Liver (tissue), 8 donors: ENCODE measurements at regions not wholly inside any gene's neighbourhood (a gene's known extent, or its start where the extent isn't known, plus 50 kb on each side); places are given as distances from the start of the nearest gene placed in this dataset.

ENCODE experiments used
- DNase-seq: peaks from one replicate; pipeline ENCODE4 v3.0.0-alpha.2; 2017; ENCODE audit warnings: low spot score
- H3K27ac ChIP-seq, 2 donors: one replicate each; pipeline ENCODE4 v1.7.0; 2013; ENCODE audit warnings: inconsistent platforms in 2 of 2, low read length in 2 of 2, control low read depth in 1 of 2, low read depth in 1 of 2, mild to moderate bottlenecking in 1 of 2
- H3K27me3 ChIP-seq, 4 donors: one replicate each; pipeline versions ENCODE4 v1.6.1 to v1.7.0; 2013; ENCODE audit warnings: low read length in 3 of 4, inconsistent platforms in 1 of 4, mild to moderate bottlenecking in 1 of 4, moderate library complexity in 1 of 4; ENCODE audit not compliant: control insufficient read depth in 4 of 4, insufficient read depth in 4 of 4
- H3K36me3 ChIP-seq, 4 donors: one replicate each; pipeline versions ENCODE4 v1.6.1 to v1.7.0; 2013; ENCODE audit warnings: low read length in 3 of 4, mild to moderate bottlenecking in 3 of 4, low read depth in 1 of 4, moderate library complexity in 1 of 4; ENCODE audit not compliant: control insufficient read depth in 4 of 4, insufficient read depth in 3 of 4
- H3K4me1 ChIP-seq, 4 donors: one replicate each; pipeline versions ENCODE4 v1.6.1 to v1.7.0; 2013; ENCODE audit warnings: low read length in 3 of 4, mild to moderate bottlenecking in 3 of 4, moderate library complexity in 1 of 4; ENCODE audit not compliant: control insufficient read depth in 4 of 4, insufficient read depth in 4 of 4
- H3K4me3 ChIP-seq, 3 donors: one replicate each; pipeline versions ENCODE4 v1.6.1 to v1.7.0; 2013; ENCODE audit warnings: low read length in 3 of 3, control low read depth in 1 of 3, low read depth in 1 of 3, mild to moderate bottlenecking in 1 of 3
- H3K9ac ChIP-seq, 2 donors: one replicate each; pipeline ENCODE4 v1.7.0; 2013; ENCODE audit warnings: low read length in 2 of 2, mild to moderate bottlenecking in 2 of 2, moderate library complexity in 2 of 2, control low read depth in 1 of 2, low read depth in 1 of 2
- H3K9me3 ChIP-seq, 4 donors: one replicate each; pipeline versions ENCODE4 v1.6.1 to v1.7.0; 2013; ENCODE audit warnings: low read length in 3 of 4; ENCODE audit not compliant: control insufficient read depth in 4 of 4
- EGR1 ChIP-seq, 2 donors: IDR thresholded peaks; 2 replicates each; pipeline ENCODE4 v1.6.1; 2016 to 2018; ENCODE audit warnings: antibody characterized with exemption in 2 of 2, low read depth in 2 of 2
- FOXA1 ChIP-seq: IDR thresholded peaks from 2 replicates; pipeline ENCODE4 v1.6.1; 2016; ENCODE audit warnings: antibody characterized with exemption
- FOXA2 ChIP-seq: IDR thresholded peaks from 2 replicates; pipeline ENCODE4 v1.6.1; 2016; ENCODE audit warnings: antibody characterized with exemption
- GABPA ChIP-seq, 2 donors: IDR thresholded peaks in 1 of 2; conservative IDR thresholded peaks in 1 of 2; 2 replicates each; pipeline ENCODE4 v1.6.1; 2016; ENCODE audit warnings: antibody characterized with exemption in 2 of 2, mild to moderate bottlenecking in 1 of 2, moderate library complexity in 1 of 2
- HNF4A ChIP-seq, 2 donors: conservative IDR thresholded peaks; 2 replicates each; pipeline ENCODE4 v1.6.1; 2016; ENCODE audit warnings: antibody characterized with exemption in 2 of 2, mild to moderate bottlenecking in 2 of 2
- HNF4G ChIP-seq: IDR thresholded peaks from 2 replicates; pipeline ENCODE4 v1.6.1; 2016; ENCODE audit warnings: antibody characterized with exemption
- JUND ChIP-seq, 2 donors: IDR thresholded peaks; 2 replicates each; pipeline ENCODE4 v1.6.1; 2016; ENCODE audit warnings: antibody characterized with exemption in 2 of 2
- NR2F2 ChIP-seq: IDR thresholded peaks from 2 replicates; pipeline ENCODE4 v1.6.1; 2016; ENCODE audit warnings: antibody characterized with exemption
- RAD21 ChIP-seq, 2 donors: IDR thresholded peaks; 2 replicates each; pipeline ENCODE4 v1.6.1; 2016; ENCODE audit warnings: antibody characterized with exemption in 2 of 2, mild to moderate bottlenecking in 2 of 2
- RXRA ChIP-seq, 2 donors: IDR thresholded peaks; 2 replicates each; pipeline ENCODE4 v1.6.1; 2017 to 2018; ENCODE audit warnings: antibody characterized with exemption in 2 of 2, mild to moderate bottlenecking in 1 of 2
- SP1 ChIP-seq: IDR thresholded peaks from 2 replicates; pipeline ENCODE4 v1.6.1; 2018; ENCODE audit warnings: antibody characterized with exemption, mild to moderate bottlenecking
- TAF1 ChIP-seq: conservative IDR thresholded peaks from 2 replicates; pipeline ENCODE4 v1.6.1; 2016; ENCODE audit warnings: antibody characterized with exemption, mild to moderate bottlenecking
- YY1 ChIP-seq: IDR thresholded peaks from 2 replicates; pipeline ENCODE4 v1.6.1; 2016; ENCODE audit warnings: antibody characterized with exemption, mild to moderate bottlenecking
- WGBS: extraction: QIAGEN DNeasy Blood & Tissue Kit; methylation state at CpG from one replicate; pipeline ENCODE4 v1.1.7; 2013; 5-methylcytosine and 5-hydroxymethylcytosine counted together
- TF ChIP-seq, protein P1 (sequence below): IDR thresholded peaks from 2 replicates; pipeline ENCODE4 v1.6.1; 2016; ENCODE audit warnings: antibody characterized with exemption
- TF ChIP-seq, protein P2 (sequence below): IDR thresholded peaks from 2 replicates; pipeline ENCODE4 v1.6.1; 2016; ENCODE audit warnings: antibody characterized with exemption
- TF ChIP-seq, protein P3 (sequence below): fragments of 150-350 bp; IDR thresholded peaks from 2 replicates; pipeline ENCODE4 v1.5.1; 2017; ENCODE audit warnings: improper control_type of control experiment, low read depth, low read length; ENCODE audit not compliant: missing input control
- TF ChIP-seq, protein P4 (sequence below): IDR thresholded peaks from 2 replicates; pipeline ENCODE4 v1.6.1; 2016; ENCODE audit warnings: antibody characterized with exemption, mild to moderate bottlenecking
- TF ChIP-seq, protein P5 (sequence below): IDR thresholded peaks from 2 replicates; pipeline ENCODE4 v1.6.1; 2016; ENCODE audit warnings: antibody characterized with exemption
- donor health status: healthy.
- donor health status: healthy.
- donor health status: healthy.
- donor health status: healthy.
- donor health status: healthy.

DNA sequence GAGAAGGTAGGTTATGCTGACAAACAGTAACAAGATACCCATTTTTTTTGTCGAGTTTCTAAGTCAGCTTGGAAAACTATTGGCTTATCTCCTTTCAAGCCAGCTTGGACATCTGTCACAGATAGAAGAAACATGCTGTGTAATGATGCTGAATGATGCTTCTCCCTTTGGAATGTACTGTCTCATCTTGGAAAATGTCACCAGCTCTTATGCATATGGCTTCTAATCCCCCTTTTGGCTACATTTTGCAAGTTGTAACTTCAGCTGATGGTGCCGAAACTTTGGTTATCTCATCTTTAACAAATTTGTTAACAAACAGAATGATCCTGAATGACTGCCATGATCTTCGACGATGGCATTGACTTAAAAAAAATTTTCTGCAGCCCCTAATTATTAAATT, 68.8 kb upstream of the ST6GALNAC3 start:
- no peak overlapping the region for H3K27ac ChIP-seq
- DNase-seq = no peak
- no peaks in the 10 kb centered on the region for H3K4me1 ChIP-seq
- no peaks in the 10 kb centered on the region for H3K36me3 ChIP-seq
- H3K9ac ChIP-seq = no peak overlapping the region
- no peak overlapping the region for H3K4me3 ChIP-seq
- 76% methylated on average over 4 of the region's 4 CpGs for WGBS
- H3K9me3 ChIP-seq = no peaks in the 10 kb centered on the region
- no peaks in the 10 kb centered on the region for H3K27me3 ChIP-seq
- no peak for TF ChIP-seq YY1
- TF ChIP-seq HNF4G = no peak
- no peak for TF ChIP-seq HNF4A (conservative IDR thresholded peaks at IDR 0.05)
- TF ChIP-seq GABPA (IDR thresholded peaks at IDR 0.05 in 1 of 2, conservative IDR thresholded peaks at IDR 0.05 in 1 of 2) = no peak
- TF ChIP-seq, protein P1, sequence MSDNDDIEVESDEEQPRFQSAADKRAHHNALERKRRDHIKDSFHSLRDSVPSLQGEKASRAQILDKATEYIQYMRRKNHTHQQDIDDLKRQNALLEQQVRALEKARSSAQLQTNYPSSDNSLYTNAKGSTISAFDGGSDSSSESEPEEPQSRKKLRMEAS = no peak
- no peak for TF ChIP-seq NR2F2
- no peak for TF ChIP-seq SP1
- no peak for TF ChIP-seq FOXA1
- TF ChIP-seq RXRA (IDR thresholded peaks at IDR 0.05) = no peak
- no peak for TF ChIP-seq EGR1 (IDR thresholded peaks at IDR 0.05; ENCODE audit: low read depth in 2 of 2)
- TF ChIP-seq, protein P2, sequence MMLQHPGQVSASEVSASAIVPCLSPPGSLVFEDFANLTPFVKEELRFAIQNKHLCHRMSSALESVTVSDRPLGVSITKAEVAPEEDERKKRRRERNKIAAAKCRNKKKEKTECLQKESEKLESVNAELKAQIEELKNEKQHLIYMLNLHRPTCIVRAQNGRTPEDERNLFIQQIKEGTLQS = no peak
- no peak for TF ChIP-seq RAD21 (IDR thresholded peaks at IDR 0.05)
- no peak for TF ChIP-seq FOXA2
- TF ChIP-seq, protein P3, sequence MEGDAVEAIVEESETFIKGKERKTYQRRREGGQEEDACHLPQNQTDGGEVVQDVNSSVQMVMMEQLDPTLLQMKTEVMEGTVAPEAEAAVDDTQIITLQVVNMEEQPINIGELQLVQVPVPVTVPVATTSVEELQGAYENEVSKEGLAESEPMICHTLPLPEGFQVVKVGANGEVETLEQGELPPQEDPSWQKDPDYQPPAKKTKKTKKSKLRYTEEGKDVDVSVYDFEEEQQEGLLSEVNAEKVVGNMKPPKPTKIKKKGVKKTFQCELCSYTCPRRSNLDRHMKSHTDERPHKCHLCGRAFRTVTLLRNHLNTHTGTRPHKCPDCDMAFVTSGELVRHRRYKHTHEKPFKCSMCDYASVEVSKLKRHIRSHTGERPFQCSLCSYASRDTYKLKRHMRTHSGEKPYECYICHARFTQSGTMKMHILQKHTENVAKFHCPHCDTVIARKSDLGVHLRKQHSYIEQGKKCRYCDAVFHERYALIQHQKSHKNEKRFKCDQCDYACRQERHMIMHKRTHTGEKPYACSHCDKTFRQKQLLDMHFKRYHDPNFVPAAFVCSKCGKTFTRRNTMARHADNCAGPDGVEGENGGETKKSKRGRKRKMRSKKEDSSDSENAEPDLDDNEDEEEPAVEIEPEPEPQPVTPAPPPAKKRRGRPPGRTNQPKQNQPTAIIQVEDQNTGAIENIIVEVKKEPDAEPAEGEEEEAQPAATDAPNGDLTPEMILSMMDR = no peak
- TF ChIP-seq JUND (IDR thresholded peaks at IDR 0.05) = no peak
- TF ChIP-seq TAF1 = no peak
- TF ChIP-seq, protein P4, sequence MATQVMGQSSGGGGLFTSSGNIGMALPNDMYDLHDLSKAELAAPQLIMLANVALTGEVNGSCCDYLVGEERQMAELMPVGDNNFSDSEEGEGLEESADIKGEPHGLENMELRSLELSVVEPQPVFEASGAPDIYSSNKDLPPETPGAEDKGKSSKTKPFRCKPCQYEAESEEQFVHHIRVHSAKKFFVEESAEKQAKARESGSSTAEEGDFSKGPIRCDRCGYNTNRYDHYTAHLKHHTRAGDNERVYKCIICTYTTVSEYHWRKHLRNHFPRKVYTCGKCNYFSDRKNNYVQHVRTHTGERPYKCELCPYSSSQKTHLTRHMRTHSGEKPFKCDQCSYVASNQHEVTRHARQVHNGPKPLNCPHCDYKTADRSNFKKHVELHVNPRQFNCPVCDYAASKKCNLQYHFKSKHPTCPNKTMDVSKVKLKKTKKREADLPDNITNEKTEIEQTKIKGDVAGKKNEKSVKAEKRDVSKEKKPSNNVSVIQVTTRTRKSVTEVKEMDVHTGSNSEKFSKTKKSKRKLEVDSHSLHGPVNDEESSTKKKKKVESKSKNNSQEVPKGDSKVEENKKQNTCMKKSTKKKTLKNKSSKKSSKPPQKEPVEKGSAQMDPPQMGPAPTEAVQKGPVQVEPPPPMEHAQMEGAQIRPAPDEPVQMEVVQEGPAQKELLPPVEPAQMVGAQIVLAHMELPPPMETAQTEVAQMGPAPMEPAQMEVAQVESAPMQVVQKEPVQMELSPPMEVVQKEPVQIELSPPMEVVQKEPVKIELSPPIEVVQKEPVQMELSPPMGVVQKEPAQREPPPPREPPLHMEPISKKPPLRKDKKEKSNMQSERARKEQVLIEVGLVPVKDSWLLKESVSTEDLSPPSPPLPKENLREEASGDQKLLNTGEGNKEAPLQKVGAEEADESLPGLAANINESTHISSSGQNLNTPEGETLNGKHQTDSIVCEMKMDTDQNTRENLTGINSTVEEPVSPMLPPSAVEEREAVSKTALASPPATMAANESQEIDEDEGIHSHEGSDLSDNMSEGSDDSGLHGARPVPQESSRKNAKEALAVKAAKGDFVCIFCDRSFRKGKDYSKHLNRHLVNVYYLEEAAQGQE = no peak
- TF ChIP-seq, protein P5, sequence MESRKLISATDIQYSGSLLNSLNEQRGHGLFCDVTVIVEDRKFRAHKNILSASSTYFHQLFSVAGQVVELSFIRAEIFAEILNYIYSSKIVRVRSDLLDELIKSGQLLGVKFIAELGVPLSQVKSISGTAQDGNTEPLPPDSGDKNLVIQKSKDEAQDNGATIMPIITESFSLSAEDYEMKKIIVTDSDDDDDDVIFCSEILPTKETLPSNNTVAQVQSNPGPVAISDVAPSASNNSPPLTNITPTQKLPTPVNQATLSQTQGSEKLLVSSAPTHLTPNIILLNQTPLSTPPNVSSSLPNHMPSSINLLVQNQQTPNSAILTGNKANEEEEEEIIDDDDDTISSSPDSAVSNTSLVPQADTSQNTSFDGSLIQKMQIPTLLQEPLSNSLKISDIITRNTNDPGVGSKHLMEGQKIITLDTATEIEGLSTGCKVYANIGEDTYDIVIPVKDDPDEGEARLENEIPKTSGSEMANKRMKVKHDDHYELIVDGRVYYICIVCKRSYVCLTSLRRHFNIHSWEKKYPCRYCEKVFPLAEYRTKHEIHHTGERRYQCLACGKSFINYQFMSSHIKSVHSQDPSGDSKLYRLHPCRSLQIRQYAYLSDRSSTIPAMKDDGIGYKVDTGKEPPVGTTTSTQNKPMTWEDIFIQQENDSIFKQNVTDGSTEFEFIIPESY = no peak
